ENCODE measurements at regions not wholly inside any gene's neighbourhood (a gene's known extent, or its start where the extent isn't known, plus 50 kb on each side); places are given as distances from the start of the nearest gene placed in this dataset.

DNA sequence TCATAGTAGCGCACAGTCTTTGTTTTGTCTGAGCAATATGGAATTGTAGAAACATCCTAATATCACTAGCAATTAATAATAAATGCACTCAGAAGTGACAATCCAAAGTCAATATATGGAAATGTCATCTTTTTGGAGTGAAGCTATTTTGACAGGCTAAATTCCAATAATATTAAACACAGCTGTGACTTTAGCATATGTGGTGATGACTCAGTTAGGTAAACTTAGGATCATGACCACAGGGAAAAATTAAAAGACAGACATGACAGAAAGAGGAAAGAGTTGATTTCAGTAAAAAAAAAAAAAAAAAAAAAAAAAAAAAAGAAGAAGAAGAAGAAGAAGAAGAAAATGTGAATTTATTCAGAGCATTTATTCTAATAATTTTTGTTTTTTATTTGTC lies 1165.7 kb downstream of the NLGN4Y start:
- no peak for FAIRE-seq
- no peak overlapping the region for H3K27ac ChIP-seq (ENCODE audit: low read depth in 1 of 3, low read length in 2 of 3)
- WGBS, 3 donors, result 81 to 86% methylated on average over 1 of the region's 1 CpG; no CpG with 5 or more reads in 1 of the 3 donors

GRCh38 chrY:15702131-15702530 lies 1177.8 kb downstream of the NLGN4Y start:
- no peak for DNase-seq
- FAIRE-seq, result no peak
- 87 to 96% methylated on average over 1 of the region's 1 CpG; no CpG with 5 or more reads in 1 of the 3 donors for WGBS, 3 donors

More for the DNA sequence above, 1165.7 kb downstream of the NLGN4Y start:
- H3K9me3 ChIP-seq (ENCODE audit: control insufficient read depth in 2 of 2, insufficient read depth in 1 of 2, low read depth in 1 of 2, low read length in 1 of 2), result no peaks in the 10 kb centered on the region
- no peaks in the 10 kb centered on the region for H3K36me3 ChIP-seq (ENCODE audit: control insufficient read depth in 3 of 3, insufficient read depth in 2 of 3, low read depth in 1 of 3, low read length in 3 of 3)
- no peak for DNase-seq
- H3K27me3 ChIP-seq (ENCODE audit: control insufficient read depth in 3 of 3, insufficient read depth in 3 of 3, low read length in 3 of 3), result no peaks in the 10 kb centered on the region
- no peaks in the 10 kb centered on the region for H3K4me1 ChIP-seq (ENCODE audit: control insufficient read depth in 3 of 3, insufficient read depth in 2 of 3, low read depth in 1 of 3, low read length in 2 of 3)
- no peak overlapping the region for H3K4me3 ChIP-seq (ENCODE audit: low read depth in 1 of 3, low read length in 3 of 3)

GRCh38 chrY:15704906-15705305 lies 1180.6 kb downstream of the NLGN4Y start:
- FAIRE-seq (no peak), DNase-seq (no peak)
- no peaks in the 10 kb centered on the region for H3K27me3 ChIP-seq (ENCODE audit: control insufficient read depth in 3 of 3, insufficient read depth in 3 of 3, low read length in 3 of 3)
- no peaks in the 10 kb centered on the region for H3K36me3 ChIP-seq (ENCODE audit: control insufficient read depth in 3 of 3, insufficient read depth in 2 of 3, low read depth in 1 of 3, low read length in 3 of 3)
- WGBS, 3 donors, result 72 to 74% methylated on average over 5 of the region's 5 CpGs; no CpG with 5 or more reads in 1 of the 3 donors
- no peak overlapping the region for H3K27ac ChIP-seq (ENCODE audit: low read depth in 1 of 3, low read length in 2 of 3)
- no peak overlapping the region for H3K4me3 ChIP-seq (ENCODE audit: low read depth in 1 of 3, low read length in 3 of 3)
- no peaks in the 10 kb centered on the region for H3K9me3 ChIP-seq (ENCODE audit: control insufficient read depth in 2 of 2, insufficient read depth in 1 of 2, low read depth in 1 of 2, low read length in 1 of 2)
- H3K4me1 ChIP-seq (ENCODE audit: control insufficient read depth in 3 of 3, insufficient read depth in 2 of 3, low read depth in 1 of 3, low read length in 2 of 3), result no peaks in the 10 kb centered on the region

More at GRCh38 chrY:15702131-15702530, 1177.8 kb downstream of the NLGN4Y start:
- Histone ChIP-seq H3K4me3 (ENCODE audit: low read depth in 1 of 3, low read length in 3 of 3) (no peak overlapping the region), H3K4me1 (ENCODE audit: control insufficient read depth in 3 of 3, insufficient read depth in 2 of 3, low read depth in 1 of 3, low read length in 2 of 3) (no peaks in the 10 kb centered on the region), H3K27me3 (ENCODE audit: control insufficient read depth in 3 of 3, insufficient read depth in 3 of 3, low read length in 3 of 3) (no peaks in the 10 kb centered on the region), H3K36me3 (ENCODE audit: control insufficient read depth in 3 of 3, insufficient read depth in 2 of 3, low read depth in 1 of 3, low read length in 3 of 3) (no peaks in the 10 kb centered on the region), H3K27ac (ENCODE audit: low read depth in 1 of 3, low read length in 2 of 3) (no peak overlapping the region), H3K9me3 (ENCODE audit: control insufficient read depth in 2 of 2, insufficient read depth in 1 of 2, low read depth in 1 of 2, low read length in 1 of 2) (no peaks in the 10 kb centered on the region)

GRCh38 chrY:15749533-15750433 lies 1225.5 kb downstream of the NLGN4Y start:
- DNase-seq (no peak), FAIRE-seq (no peak)
- H3K9me3 ChIP-seq (ENCODE audit: control insufficient read depth in 2 of 2, insufficient read depth in 1 of 2, low read depth in 1 of 2, low read length in 1 of 2), result peaks cover 0 to 3% of the 10 kb centered on the region in 2 donors
- WGBS, 3 donors, result 50 to 66% (median 60%) methylated on average over 2 to 5 of the region's 5 CpGs
- H3K36me3 ChIP-seq (ENCODE audit: control insufficient read depth in 3 of 3, insufficient read depth in 2 of 3, low read depth in 1 of 3, low read length in 3 of 3), result no peaks in the 10 kb centered on the region
- H3K4me1 ChIP-seq (ENCODE audit: control insufficient read depth in 3 of 3, insufficient read depth in 2 of 3, low read depth in 1 of 3, low read length in 2 of 3), result no peaks in the 10 kb centered on the region
- H3K27ac ChIP-seq (ENCODE audit: low read depth in 1 of 3, low read length in 2 of 3), result no peak overlapping the region
- no peak overlapping the region for H3K4me3 ChIP-seq (ENCODE audit: low read depth in 1 of 3, low read length in 3 of 3)
- H3K27me3 ChIP-seq (ENCODE audit: control insufficient read depth in 3 of 3, insufficient read depth in 3 of 3, low read length in 3 of 3), result no peaks in the 10 kb centered on the region

GRCh38 chrY:15751001-15751400 lies 1226.7 kb downstream of the NLGN4Y start:
- DNase-seq (no peak), FAIRE-seq (no peak)
- H3K4me3 ChIP-seq (ENCODE audit: low read depth in 1 of 3, low read length in 3 of 3), result no peak overlapping the region
- 51 to 100% (median 62%) methylated on average over 1 to 2 of the region's 2 CpGs for WGBS, 3 donors
- no peak overlapping the region for H3K27ac ChIP-seq (ENCODE audit: low read depth in 1 of 3, low read length in 2 of 3)
- no peaks in the 10 kb centered on the region for H3K4me1 ChIP-seq (ENCODE audit: control insufficient read depth in 3 of 3, insufficient read depth in 2 of 3, low read depth in 1 of 3, low read length in 2 of 3)
- H3K36me3 ChIP-seq (ENCODE audit: control insufficient read depth in 3 of 3, insufficient read depth in 2 of 3, low read depth in 1 of 3, low read length in 3 of 3), result no peaks in the 10 kb centered on the region
- H3K27me3 ChIP-seq (ENCODE audit: control insufficient read depth in 3 of 3, insufficient read depth in 3 of 3, low read length in 3 of 3), result no peaks in the 10 kb centered on the region
- peaks cover 0 to 3% of the 10 kb centered on the region in 2 donors for H3K9me3 ChIP-seq (ENCODE audit: control insufficient read depth in 2 of 2, insufficient read depth in 1 of 2, low read depth in 1 of 2, low read length in 1 of 2)

DNA sequence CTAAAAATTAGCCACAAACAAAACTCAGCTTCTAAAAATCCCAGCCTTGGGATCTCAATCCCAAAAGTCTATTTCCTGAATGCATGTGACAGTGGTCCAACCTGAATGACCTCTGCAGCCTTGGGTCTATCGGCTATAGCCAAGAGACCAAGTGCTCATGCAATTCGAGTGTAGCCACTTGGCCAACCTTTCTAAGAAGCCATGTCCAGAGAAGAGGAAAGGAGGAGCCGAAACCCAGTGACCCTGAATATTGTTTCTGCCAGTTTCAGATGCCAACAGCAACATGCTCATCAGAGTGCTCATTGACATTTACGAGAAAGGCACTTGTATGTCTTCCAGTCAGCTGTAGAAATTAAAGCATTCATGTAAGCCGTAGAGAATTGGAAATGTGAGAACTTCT lies 1231.9 kb downstream of the NLGN4Y start:
- Histone ChIP-seq H3K36me3 (ENCODE audit: control insufficient read depth in 3 of 3, insufficient read depth in 2 of 3, low read depth in 1 of 3, low read length in 3 of 3) (no peaks in the 10 kb centered on the region), H3K27me3 (ENCODE audit: control insufficient read depth in 3 of 3, insufficient read depth in 3 of 3, low read length in 3 of 3) (no peaks in the 10 kb centered on the region), H3K27ac (ENCODE audit: low read depth in 1 of 3, low read length in 2 of 3) (no peak overlapping the region), H3K4me1 (ENCODE audit: control insufficient read depth in 3 of 3, insufficient read depth in 2 of 3, low read depth in 1 of 3, low read length in 2 of 3) (no peaks in the 10 kb centered on the region), H3K4me3 (ENCODE audit: low read depth in 1 of 3, low read length in 3 of 3) (no peak overlapping the region), H3K9me3 (ENCODE audit: control insufficient read depth in 2 of 2, insufficient read depth in 1 of 2, low read depth in 1 of 2, low read length in 1 of 2) (no peaks in the 10 kb centered on the region)
- FAIRE-seq, result no peak
- WGBS, 3 donors, result 81 to 90% methylated on average over 4 to 5 of the region's 5 CpGs; no CpG with 5 or more reads in 1 of the 3 donors
- no peak for DNase-seq

GRCh38 chrY:15773579-15773978 lies 1249.2 kb downstream of the NLGN4Y start:
- Histone ChIP-seq H3K4me1 (ENCODE audit: control insufficient read depth in 3 of 3, insufficient read depth in 2 of 3, low read depth in 1 of 3, low read length in 2 of 3) (no peaks in the 10 kb centered on the region), H3K9me3 (ENCODE audit: control insufficient read depth in 2 of 2, insufficient read depth in 1 of 2, low read depth in 1 of 2, low read length in 1 of 2) (peaks cover 0 to 5% of the 10 kb centered on the region in 2 donors), H3K27me3 (ENCODE audit: control insufficient read depth in 3 of 3, insufficient read depth in 3 of 3, low read length in 3 of 3) (no peaks in the 10 kb centered on the region), H3K4me3 (ENCODE audit: low read depth in 1 of 3, low read length in 3 of 3) (no peak overlapping the region), H3K27ac (ENCODE audit: low read depth in 1 of 3, low read length in 2 of 3) (no peak overlapping the region), H3K36me3 (ENCODE audit: control insufficient read depth in 3 of 3, insufficient read depth in 2 of 3, low read depth in 1 of 3, low read length in 3 of 3) (no peaks in the 10 kb centered on the region)
- 26 to 30% methylated on average over 3 of the region's 3 CpGs; no CpG with 5 or more reads in 1 of the 3 donors for WGBS, 3 donors
- FAIRE-seq (no peak), DNase-seq (no peak)

GRCh38 chrY:15775880-15776279 lies 1251.6 kb downstream of the NLGN4Y start:
- no peak for FAIRE-seq

More at GRCh38 chrY:15775880-15776279, 1251.6 kb downstream of the NLGN4Y start:
- Histone ChIP-seq H3K36me3 (ENCODE audit: control insufficient read depth in 3 of 3, insufficient read depth in 2 of 3, low read depth in 1 of 3, low read length in 3 of 3) (no peaks in the 10 kb centered on the region), H3K27ac (ENCODE audit: low read depth in 1 of 3, low read length in 2 of 3) (no peak overlapping the region), H3K9me3 (ENCODE audit: control insufficient read depth in 2 of 2, insufficient read depth in 1 of 2, low read depth in 1 of 2, low read length in 1 of 2) (peaks cover 0 to 5% of the 10 kb centered on the region in 2 donors), H3K27me3 (ENCODE audit: control insufficient read depth in 3 of 3, insufficient read depth in 3 of 3, low read length in 3 of 3) (no peaks in the 10 kb centered on the region), H3K4me3 (ENCODE audit: low read depth in 1 of 3, low read length in 3 of 3) (no peak overlapping the region), H3K4me1 (ENCODE audit: control insufficient read depth in 3 of 3, insufficient read depth in 2 of 3, low read depth in 1 of 3, low read length in 2 of 3) (no peaks in the 10 kb centered on the region)
- WGBS, 3 donors, result 45 to 59% methylated on average over 3 of the region's 3 CpGs; no CpG with 5 or more reads in 1 of the 3 donors
- no peak for DNase-seq

Measured in small intestine (tissue), 7 donors.